ENCODE measurements at regions not wholly inside any gene's neighbourhood (a gene's known extent, or its start where the extent isn't known, plus 50 kb on each side); places are given as distances from the start of the nearest gene placed in this dataset.
A peak's percentile ranks its signal among the peaks of the same experiment; 100 is the strongest.
"Not testable (repeated sequence)": the region's sequence is repeated elsewhere in the genome, so short reads cannot be mapped to it uniquely, and the experiment has no call there.

DNA sequence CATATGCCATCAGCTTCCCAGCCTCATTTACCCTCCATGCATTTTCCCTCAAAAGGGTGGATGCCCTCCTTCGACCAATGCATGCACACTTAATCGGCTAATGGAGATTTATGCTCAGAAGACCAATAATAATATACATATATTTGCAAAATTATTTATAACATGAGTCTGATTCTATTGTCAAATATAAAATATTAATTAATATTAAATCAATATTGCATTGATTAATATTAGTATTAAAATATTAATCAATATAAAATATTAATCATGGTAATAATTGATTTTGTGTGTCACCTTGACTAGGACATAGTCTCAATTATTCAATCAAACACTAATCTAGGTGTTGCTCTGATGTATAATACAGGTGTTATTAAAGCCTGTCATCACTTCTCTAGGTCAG is 1282.5 kb downstream of the TMEM121 start:
- Histone ChIP-seq H3K27ac (ENCODE audit: low read depth, low read length) (no peak overlapping the region), H3K36me3 (ENCODE audit: control insufficient read depth, low read length) (no peaks in the 10 kb centered on the region), H4K20me1 (ENCODE audit: control insufficient read depth, insufficient read depth, low read depth, low read length) (no peaks in the 10 kb centered on the region), H3K4me3 (ENCODE audit: low read length) (no peak overlapping the region), H3K79me2 (ENCODE audit: control insufficient read depth, low read length) (no peaks in the 10 kb centered on the region), H3K27me3 (ENCODE audit: control insufficient read depth, low read length) (no peaks in the 10 kb centered on the region), H3K9me3 (ENCODE audit: control insufficient read depth, insufficient read depth, low read length) (peaks cover 6% of the 10 kb centered on the region; the same call in 1 of the 2 replicates), H3K4me2 (ENCODE audit: low read length) (no peak overlapping the region), H3K4me1 (ENCODE audit: control insufficient read depth, low read length) (peaks cover 23% of the 10 kb centered on the region), H3K9me2 (replicated peaks; ENCODE audit: control insufficient read depth, low read length) (no peaks in the 10 kb centered on the region), H3F3A (ENCODE audit: control insufficient read depth, insufficient read depth) (no peaks in the 10 kb centered on the region)
- TF ChIP-seq, protein P1, sequence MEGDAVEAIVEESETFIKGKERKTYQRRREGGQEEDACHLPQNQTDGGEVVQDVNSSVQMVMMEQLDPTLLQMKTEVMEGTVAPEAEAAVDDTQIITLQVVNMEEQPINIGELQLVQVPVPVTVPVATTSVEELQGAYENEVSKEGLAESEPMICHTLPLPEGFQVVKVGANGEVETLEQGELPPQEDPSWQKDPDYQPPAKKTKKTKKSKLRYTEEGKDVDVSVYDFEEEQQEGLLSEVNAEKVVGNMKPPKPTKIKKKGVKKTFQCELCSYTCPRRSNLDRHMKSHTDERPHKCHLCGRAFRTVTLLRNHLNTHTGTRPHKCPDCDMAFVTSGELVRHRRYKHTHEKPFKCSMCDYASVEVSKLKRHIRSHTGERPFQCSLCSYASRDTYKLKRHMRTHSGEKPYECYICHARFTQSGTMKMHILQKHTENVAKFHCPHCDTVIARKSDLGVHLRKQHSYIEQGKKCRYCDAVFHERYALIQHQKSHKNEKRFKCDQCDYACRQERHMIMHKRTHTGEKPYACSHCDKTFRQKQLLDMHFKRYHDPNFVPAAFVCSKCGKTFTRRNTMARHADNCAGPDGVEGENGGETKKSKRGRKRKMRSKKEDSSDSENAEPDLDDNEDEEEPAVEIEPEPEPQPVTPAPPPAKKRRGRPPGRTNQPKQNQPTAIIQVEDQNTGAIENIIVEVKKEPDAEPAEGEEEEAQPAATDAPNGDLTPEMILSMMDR (IDR thresholded peaks at IDR 0.05; ENCODE audit: low read depth, low read length, poor library complexity, severe bottlenecking), result no peak
- no peak for TF ChIP-seq EZH2phosphoT487 (IDR thresholded peaks at IDR 0.05; ENCODE audit: borderline replicate concordance, low read length)

DNA sequence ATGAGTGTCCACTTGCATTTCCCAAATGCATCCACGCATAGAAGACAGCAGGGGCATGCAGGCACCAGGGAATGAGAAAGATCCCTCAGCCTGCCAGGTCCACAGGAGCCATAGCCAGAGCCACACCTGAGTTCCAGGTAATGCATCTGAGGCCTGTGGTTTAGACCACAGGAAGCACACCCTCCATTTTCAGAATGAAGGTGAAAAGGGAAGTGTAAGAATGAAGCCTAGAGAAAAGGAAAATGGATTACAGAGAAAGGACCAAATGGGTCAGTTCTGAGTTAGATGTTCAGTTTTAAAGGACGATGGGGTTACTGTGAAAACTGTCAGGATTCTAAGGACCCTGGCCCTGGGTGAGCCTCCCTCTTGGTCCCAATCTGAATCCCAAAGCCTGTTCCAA is 1283.2 kb downstream of the TMEM121 start:
- H3K79me2 ChIP-seq (ENCODE audit: control insufficient read depth, low read length), result no peaks in the 10 kb centered on the region

DNA sequence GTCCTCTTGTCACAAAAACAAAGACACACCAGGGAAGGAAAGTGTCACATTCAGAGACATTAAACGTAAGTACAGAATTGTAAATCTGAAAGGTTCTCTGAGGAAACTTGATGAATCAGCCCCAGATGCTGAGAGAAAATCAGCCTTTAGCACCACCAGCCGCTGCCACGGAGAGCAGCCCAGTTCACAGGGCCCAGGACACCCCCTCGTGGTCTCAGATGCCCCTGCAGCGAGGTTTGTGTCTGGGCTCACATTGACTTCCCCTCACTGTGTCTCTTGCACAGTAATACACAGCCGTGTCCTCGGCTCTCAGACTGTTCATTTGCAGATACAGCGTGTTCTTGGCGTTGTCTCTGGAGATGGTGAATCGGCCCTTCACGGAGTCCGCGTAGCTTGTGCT is 1283.8 kb downstream of the TMEM121 start:
- not testable (repeated sequence) for H3K9me3 ChIP-seq (ENCODE audit: control insufficient read depth, insufficient read depth, low read length); H3K79me2 ChIP-seq (ENCODE audit: control insufficient read depth, low read length); H3K27me3 ChIP-seq (ENCODE audit: control insufficient read depth, low read length); H3K9me2 ChIP-seq (replicated peaks; ENCODE audit: control insufficient read depth, low read length); H3K36me3 ChIP-seq (ENCODE audit: control insufficient read depth, low read length); H3F3A ChIP-seq (ENCODE audit: control insufficient read depth, insufficient read depth); H4K20me1 ChIP-seq (ENCODE audit: control insufficient read depth, insufficient read depth, low read depth, low read length); H3K27ac ChIP-seq (ENCODE audit: low read depth, low read length)
- TF ChIP-seq, protein P1 (IDR thresholded peaks at IDR 0.05; ENCODE audit: low read depth, low read length, poor library complexity, severe bottlenecking), result peak; percentile 46
- H3K4me2 ChIP-seq (ENCODE audit: low read length), result peak overlapping the region; percentile 39
- peaks cover 23% of the 10 kb centered on the region for H3K4me1 ChIP-seq (ENCODE audit: control insufficient read depth, low read length)
- H3K4me3 ChIP-seq (ENCODE audit: low read length), result peak overlapping the region; percentile 37

More for the DNA sequence above, 1283.2 kb downstream of the TMEM121 start:
- Histone ChIP-seq H3K4me1 (ENCODE audit: control insufficient read depth, low read length) (peaks cover 23% of the 10 kb centered on the region), H3K36me3 (ENCODE audit: control insufficient read depth, low read length) (no peaks in the 10 kb centered on the region), H3K9me2 (replicated peaks; ENCODE audit: control insufficient read depth, low read length) (no peaks in the 10 kb centered on the region), H3K27me3 (ENCODE audit: control insufficient read depth, low read length) (no peaks in the 10 kb centered on the region), H3K4me2 (ENCODE audit: low read length) (peak overlapping the region; percentile 39), H3F3A (ENCODE audit: control insufficient read depth, insufficient read depth) (no peaks in the 10 kb centered on the region), H4K20me1 (ENCODE audit: control insufficient read depth, insufficient read depth, low read depth, low read length) (no peaks in the 10 kb centered on the region), H3K27ac (ENCODE audit: low read depth, low read length) (no peak overlapping the region), H3K4me3 (ENCODE audit: low read length) (peak overlapping the region; percentile 37), H3K9me3 (ENCODE audit: control insufficient read depth, insufficient read depth, low read length) (peaks cover 6% of the 10 kb centered on the region; the same call in 1 of the 2 replicates)
- no peak for TF ChIP-seq EZH2phosphoT487 (IDR thresholded peaks at IDR 0.05; ENCODE audit: borderline replicate concordance, low read length)
- TF ChIP-seq, protein P1 (IDR thresholded peaks at IDR 0.05; ENCODE audit: low read depth, low read length, poor library complexity, severe bottlenecking), result no peak

Measured in DOHH2 (cell line).